Endothelial cell (in vitro differentiated cells): ENCODE measurements at regions not wholly inside any gene's neighbourhood (a gene's known extent, or its start where the extent isn't known, plus 50 kb on each side); places are given as distances from the start of the nearest gene placed in this dataset.
"Not testable (repeated sequence)": the region's sequence is repeated elsewhere in the genome, so short reads cannot be mapped to it uniquely, and the experiment has no call there.

Experiments used
- DNase-seq: peaks from one replicate; pipeline ENCODE4 v3.0.0; 2021; ENCODE audit warnings: low spot score
- H3K27ac Mint-ChIP-seq: one replicate; pipeline ENCODE4 v1.8.0; 2021; ENCODE audit warnings: mixed read lengths, inconsistent platforms; ENCODE audit not compliant: unreplicated experiment
- H3K27me3 Mint-ChIP-seq: one replicate; pipeline ENCODE4 v1.8.0; 2021; ENCODE audit warnings: mild to moderate bottlenecking, moderate library complexity, mixed read lengths, inconsistent platforms; ENCODE audit not compliant: unreplicated experiment
- H3K36me3 Mint-ChIP-seq: one replicate; pipeline ENCODE4 v1.8.0; 2021; ENCODE audit warnings: mild to moderate bottlenecking, low read depth, mixed read lengths, inconsistent platforms; ENCODE audit not compliant: unreplicated experiment
- H3K4me1 Mint-ChIP-seq: one replicate; pipeline ENCODE4 v1.8.0; 2021; ENCODE audit warnings: mild to moderate bottlenecking, mixed read lengths, inconsistent platforms; ENCODE audit not compliant: unreplicated experiment
- H3K4me3 Mint-ChIP-seq: one replicate; pipeline ENCODE4 v1.8.0; 2021; ENCODE audit warnings: mild to moderate bottlenecking, mixed read lengths, inconsistent platforms; ENCODE audit not compliant: unreplicated experiment
- H3K9me3 Mint-ChIP-seq: one replicate; pipeline ENCODE4 v1.8.0; 2021; ENCODE audit warnings: mixed read lengths, inconsistent platforms; ENCODE audit not compliant: unreplicated experiment
- TF ChIP-seq, protein P1 (sequence below): fragments of 200-600 bp; sonication (generic); IDR thresholded peaks from one replicate; pipeline ENCODE4 v1.5.0; 2021; ENCODE audit warnings: antibody characterized with exemption; ENCODE audit not compliant: unreplicated experiment

DNA sequence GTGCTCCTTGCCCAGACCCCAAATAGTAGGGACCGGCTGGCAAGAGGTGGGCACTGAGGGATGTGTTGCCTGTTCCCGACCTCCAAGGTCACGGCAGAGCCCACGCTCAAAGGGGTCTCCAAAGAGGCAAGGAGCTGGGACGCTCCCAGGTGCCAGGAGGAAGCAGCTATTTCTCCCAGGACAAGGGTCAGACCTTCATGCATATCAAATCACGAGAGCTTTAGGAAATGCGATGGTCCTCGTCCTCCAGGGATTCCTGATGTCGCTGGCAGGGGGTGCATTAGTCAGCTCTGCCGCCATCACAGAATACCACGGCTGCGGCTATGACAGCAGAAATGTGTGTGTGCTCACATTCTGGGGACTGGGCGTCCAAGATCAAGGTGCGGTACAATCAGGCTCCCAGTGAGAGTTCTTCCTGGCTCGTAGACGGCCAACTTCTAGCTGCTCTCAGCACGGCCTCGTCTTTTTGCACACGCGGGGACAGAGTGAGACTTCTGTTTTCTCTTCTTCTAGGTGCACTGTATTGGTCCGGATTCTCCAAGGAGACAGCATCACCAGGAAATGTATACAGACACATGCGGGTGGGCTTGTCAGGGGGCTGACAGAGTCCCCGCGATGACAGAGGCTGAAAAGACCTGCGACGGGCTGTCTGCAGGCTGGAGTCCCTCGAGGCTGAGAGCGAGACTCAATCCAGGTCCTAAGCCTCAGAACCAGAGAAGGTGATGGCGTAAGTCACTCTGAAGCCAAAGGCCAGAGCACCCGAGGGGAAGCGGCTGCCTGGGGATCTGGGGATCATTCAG is 81.6 kb downstream of the SHANK2 start:
- Mint-ChIP-seq H3K27me3 (peaks cover 2% of the 10 kb centered on the region), H3K36me3 (no peaks in the 10 kb centered on the region), H3K4me3 (no peak overlapping the region), H3K27ac (no peak overlapping the region), H3K4me1 (peaks cover 3% of the 10 kb centered on the region), H3K9me3 (no peaks in the 10 kb centered on the region)
- no peak for DNase-seq
- TF ChIP-seq, protein P1, sequence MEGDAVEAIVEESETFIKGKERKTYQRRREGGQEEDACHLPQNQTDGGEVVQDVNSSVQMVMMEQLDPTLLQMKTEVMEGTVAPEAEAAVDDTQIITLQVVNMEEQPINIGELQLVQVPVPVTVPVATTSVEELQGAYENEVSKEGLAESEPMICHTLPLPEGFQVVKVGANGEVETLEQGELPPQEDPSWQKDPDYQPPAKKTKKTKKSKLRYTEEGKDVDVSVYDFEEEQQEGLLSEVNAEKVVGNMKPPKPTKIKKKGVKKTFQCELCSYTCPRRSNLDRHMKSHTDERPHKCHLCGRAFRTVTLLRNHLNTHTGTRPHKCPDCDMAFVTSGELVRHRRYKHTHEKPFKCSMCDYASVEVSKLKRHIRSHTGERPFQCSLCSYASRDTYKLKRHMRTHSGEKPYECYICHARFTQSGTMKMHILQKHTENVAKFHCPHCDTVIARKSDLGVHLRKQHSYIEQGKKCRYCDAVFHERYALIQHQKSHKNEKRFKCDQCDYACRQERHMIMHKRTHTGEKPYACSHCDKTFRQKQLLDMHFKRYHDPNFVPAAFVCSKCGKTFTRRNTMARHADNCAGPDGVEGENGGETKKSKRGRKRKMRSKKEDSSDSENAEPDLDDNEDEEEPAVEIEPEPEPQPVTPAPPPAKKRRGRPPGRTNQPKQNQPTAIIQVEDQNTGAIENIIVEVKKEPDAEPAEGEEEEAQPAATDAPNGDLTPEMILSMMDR = no peak

- H3K4me3 Mint-ChIP-seq = no peak overlapping the region
- H3K9me3 Mint-ChIP-seq = no peaks in the 10 kb centered on the region
- DNase-seq = no peak
- no peaks in the 10 kb centered on the region for H3K4me1 Mint-ChIP-seq
- no peaks in the 10 kb centered on the region for H3K36me3 Mint-ChIP-seq
- no peak overlapping the region for H3K27ac Mint-ChIP-seq
- TF ChIP-seq, protein P1 = no peak
- peaks cover 2% of the 10 kb centered on the region for H3K27me3 Mint-ChIP-seq
Measured at GRCh38 chr11:71169313-71169712, 83.1 kb downstream of the SHANK2 start.

DNA sequence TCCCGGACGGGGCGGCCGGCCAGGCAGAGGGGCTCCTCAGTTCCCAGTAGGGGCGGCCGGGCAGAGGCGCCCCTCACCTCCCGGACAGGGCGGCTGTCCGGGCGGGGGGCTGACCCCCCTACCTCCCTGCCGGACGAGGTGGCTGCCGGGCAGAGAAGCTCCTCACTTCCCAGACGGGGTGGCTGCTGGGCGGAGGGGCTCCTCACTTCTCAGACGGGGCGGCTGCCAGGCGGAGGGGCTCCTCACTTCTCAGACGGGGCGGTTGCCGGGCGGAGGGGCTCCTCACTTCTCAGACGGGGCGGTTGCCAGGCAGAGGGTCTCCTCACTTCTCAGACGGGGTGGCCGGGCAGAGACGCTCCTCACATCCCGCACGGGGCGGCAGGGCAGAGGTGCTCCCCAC is 84.6 kb downstream of the SHANK2 start:
- H3K27me3 Mint-ChIP-seq, H3K27ac Mint-ChIP-seq, H3K36me3 Mint-ChIP-seq, H3K4me3 Mint-ChIP-seq, H3K4me1 Mint-ChIP-seq, DNase-seq, H3K9me3 Mint-ChIP-seq: not testable (repeated sequence)

DNA sequence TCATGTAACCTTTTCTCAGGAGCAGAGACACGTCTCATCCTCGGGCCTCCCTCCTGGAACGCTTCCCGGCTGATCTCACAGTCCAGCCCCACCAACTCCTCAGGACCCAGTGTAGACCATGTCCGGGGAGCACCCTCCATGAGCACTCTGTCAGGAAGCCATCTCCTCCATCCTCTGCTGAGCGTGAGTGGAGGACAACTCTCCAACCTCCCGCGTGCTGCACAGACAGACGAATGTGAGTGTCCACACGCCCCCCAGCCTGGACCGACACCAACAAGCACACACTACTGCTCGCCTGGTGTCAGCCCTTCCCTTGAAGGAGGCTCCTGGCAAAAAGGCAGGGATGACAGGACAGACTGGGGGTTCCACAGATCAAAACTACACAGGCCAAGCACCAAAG is 86.6 kb downstream of the SHANK2 start:
- no peaks in the 10 kb centered on the region for H3K36me3 Mint-ChIP-seq
- no peaks in the 10 kb centered on the region for H3K9me3 Mint-ChIP-seq
- no peak for DNase-seq
- no peak overlapping the region for H3K27ac Mint-ChIP-seq
- H3K4me1 Mint-ChIP-seq = no peaks in the 10 kb centered on the region
- no peak overlapping the region for H3K4me3 Mint-ChIP-seq
- TF ChIP-seq, protein P1 = no peak
- H3K27me3 Mint-ChIP-seq = no peaks in the 10 kb centered on the region

DNA sequence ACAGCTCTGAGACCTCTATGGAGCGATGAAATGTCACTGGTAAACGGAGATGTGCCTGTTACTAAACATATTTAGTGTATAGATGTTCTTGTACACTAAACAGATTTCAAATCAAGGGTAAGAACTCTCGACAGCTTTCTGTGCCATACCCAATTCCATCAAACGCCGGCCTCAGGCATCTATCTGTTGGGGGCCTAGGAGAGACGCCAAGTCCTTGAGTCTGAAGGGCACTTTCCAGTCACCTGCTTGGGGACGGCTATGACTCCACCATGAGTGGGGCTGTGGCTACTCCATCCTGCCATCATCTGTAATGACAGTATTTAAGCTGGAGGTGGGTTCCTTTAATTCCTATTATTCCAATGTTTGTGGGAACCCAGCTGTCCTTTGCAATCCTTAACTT is 87.8 kb downstream of the SHANK2 start:
- H3K4me3 Mint-ChIP-seq = no peak overlapping the region
- no peaks in the 10 kb centered on the region for H3K9me3 Mint-ChIP-seq
- no peaks in the 10 kb centered on the region for H3K27me3 Mint-ChIP-seq
- TF ChIP-seq, protein P1 = no peak
- no peaks in the 10 kb centered on the region for H3K36me3 Mint-ChIP-seq
- no peak for DNase-seq
- H3K27ac Mint-ChIP-seq = no peak overlapping the region
- no peaks in the 10 kb centered on the region for H3K4me1 Mint-ChIP-seq
